ENCODE measurements at regions not wholly inside any gene's neighbourhood (a gene's known extent, or its start where the extent isn't known, plus 50 kb on each side); places are given as distances from the start of the nearest gene placed in this dataset.
"Not testable (repeated sequence)": the region's sequence is repeated elsewhere in the genome, so short reads cannot be mapped to it uniquely, and the experiment has no call there.

- DNase-seq = no peak
Observed at GRCh38 chr7:92968502-92968901, 132.1 kb upstream of the CDK6 start.

GRCh38 chr7:92967238-92967637 is 130.9 kb upstream of the CDK6 start:
- no peak for DNase-seq

- DNase-seq = no peak
Observed at GRCh38 chr7:92964141-92964540, 127.8 kb upstream of the CDK6 start.

- DNase-seq = peak; percentile 14
Observed at GRCh38 chr7:92963566-92963965, 127.2 kb upstream of the CDK6 start.

- DNase-seq = no peak
Observed at GRCh38 chr7:92961961-92962360, 125.6 kb upstream of the CDK6 start.

GRCh38 chr7:92956575-92956974 is 120.2 kb upstream of the CDK6 start:
- DNase-seq = no peak

- no peak for DNase-seq
Observed at GRCh38 chr7:92955081-92955480, 118.7 kb upstream of the CDK6 start.

GRCh38 chr7:92953657-92954056 is 117.3 kb upstream of the CDK6 start:
- DNase-seq = no peak

GRCh38 chr7:92949748-92950147 is 113.4 kb upstream of the CDK6 start:
- DNase-seq = no peak

- no peak for DNase-seq
Observed at GRCh38 chr7:92945840-92946239, 109.5 kb upstream of the CDK6 start.

- no peak for DNase-seq
Observed at GRCh38 chr7:92944633-92945032, 108.3 kb upstream of the CDK6 start.

GRCh38 chr7:92942706-92943105 is 106.3 kb upstream of the CDK6 start:
- DNase-seq = not testable (repeated sequence)

- DNase-seq = no peak
Observed at GRCh38 chr7:92939666-92940360, 103.4 kb upstream of the CDK6 start.

- DNase-seq = no peak
Observed at GRCh38 chr7:92934096-92934495, 97.7 kb upstream of the CDK6 start.

- no peak for DNase-seq
Observed at GRCh38 chr7:92932450-92932849, 96.1 kb upstream of the CDK6 start.

- DNase-seq = no peak
Observed at GRCh38 chr7:92930404-92930803, 94.0 kb upstream of the CDK6 start.

- no peak for DNase-seq
Observed at GRCh38 chr7:92926697-92927044, 90.3 kb upstream of the CDK6 start.

GRCh38 chr7:92925876-92926696 is 89.7 kb upstream of the CDK6 start:
- no peak for DNase-seq

GRCh38 chr7:92924800-92925199 is 88.4 kb upstream of the CDK6 start:
- no peak for DNase-seq

GRCh38 chr7:92917230-92917629 is 80.9 kb upstream of the CDK6 start:
- no peak for DNase-seq

- DNase-seq = no peak
Observed at GRCh38 chr7:92916770-92917224, 80.4 kb upstream of the CDK6 start.

GRCh38 chr7:92915348-92915747 is 79.0 kb upstream of the CDK6 start:
- no peak for DNase-seq

- DNase-seq = no peak
Observed at GRCh38 chr7:92914645-92915044, 78.3 kb upstream of the CDK6 start.

GRCh38 chr7:92913849-92914248 is 77.5 kb upstream of the CDK6 start:
- no peak for DNase-seq

- DNase-seq = no peak
Observed at GRCh38 chr7:92910976-92911375, 74.6 kb upstream of the CDK6 start.

Measured in NCI-H2171 (cell line).